ENCODE measurements at regions not wholly inside any gene's neighbourhood (a gene's known extent, or its start where the extent isn't known, plus 50 kb on each side); places are given as distances from the start of the nearest gene placed in this dataset.
"Not testable (repeated sequence)": the region's sequence is repeated elsewhere in the genome, so short reads cannot be mapped to it uniquely, and the experiment has no call there.

GRCh38 chr2:146376511-146377064 lies 1468.2 kb upstream of the ACVR2A start:
- no peak for TF ChIP-seq CTCF (IDR thresholded peaks at IDR 0.05; ENCODE audit: low read depth, low read length)
- no peak for DNase-seq (ENCODE audit: low read depth in 1 of 2, low spot score in 1 of 2)

GRCh38 chr2:146374505-146374904 lies 1470.3 kb upstream of the ACVR2A start:
- Histone ChIP-seq H3K27me3 (no peaks in the 10 kb centered on the region), H3K4me3 (no peak overlapping the region), H3K27ac (no peak overlapping the region), H3K4me1 (ENCODE audit: low read depth) (no peaks in the 10 kb centered on the region), H3K36me3 (no peaks in the 10 kb centered on the region), H3K9me3 (ENCODE audit: low read depth) (no peaks in the 10 kb centered on the region)
- TF ChIP-seq CTCF (IDR thresholded peaks at IDR 0.05; ENCODE audit: low read depth, low read length), result no peak
- no peak for DNase-seq (ENCODE audit: low read depth in 1 of 2, low spot score in 1 of 2)

More at GRCh38 chr2:146376511-146377064, 1468.2 kb upstream of the ACVR2A start:
- Histone ChIP-seq H3K9me3 (ENCODE audit: low read depth) (no peaks in the 10 kb centered on the region), H3K36me3 (no peaks in the 10 kb centered on the region), H3K27me3 (no peaks in the 10 kb centered on the region), H3K4me1 (ENCODE audit: low read depth) (no peaks in the 10 kb centered on the region), H3K27ac (no peak overlapping the region), H3K4me3 (no peak overlapping the region)

GRCh38 chr2:146371364-146371763 lies 1473.5 kb upstream of the ACVR2A start:
- not testable (repeated sequence) for H3K27me3 ChIP-seq; H3K36me3 ChIP-seq; H3K4me3 ChIP-seq; H3K27ac ChIP-seq; H3K9me3 ChIP-seq (ENCODE audit: low read depth); H3K4me1 ChIP-seq (ENCODE audit: low read depth); DNase-seq (ENCODE audit: low read depth in 1 of 2, low spot score in 1 of 2)

GRCh38 chr2:146370826-146371225 lies 1474.0 kb upstream of the ACVR2A start:
- DNase-seq (ENCODE audit: low read depth in 1 of 2, low spot score in 1 of 2), result no peak
- Histone ChIP-seq H3K9me3 (ENCODE audit: low read depth) (no peaks in the 10 kb centered on the region), H3K27ac (no peak overlapping the region), H3K4me1 (ENCODE audit: low read depth) (no peaks in the 10 kb centered on the region), H3K4me3 (no peak overlapping the region), H3K27me3 (no peaks in the 10 kb centered on the region), H3K36me3 (no peaks in the 10 kb centered on the region)
- no peak for TF ChIP-seq CTCF (IDR thresholded peaks at IDR 0.05; ENCODE audit: low read depth, low read length)

GRCh38 chr2:146366276-146366675 lies 1478.6 kb upstream of the ACVR2A start:
- H3K4me1 ChIP-seq (ENCODE audit: low read depth), result no peaks in the 10 kb centered on the region
- no peak overlapping the region for H3K4me3 ChIP-seq
- H3K27ac ChIP-seq, result no peak overlapping the region
- no peaks in the 10 kb centered on the region for H3K9me3 ChIP-seq (ENCODE audit: low read depth)
- DNase-seq (ENCODE audit: low read depth in 1 of 2, low spot score in 1 of 2), result no peak
- H3K27me3 ChIP-seq, result no peaks in the 10 kb centered on the region
- H3K36me3 ChIP-seq, result no peaks in the 10 kb centered on the region
- TF ChIP-seq CTCF (IDR thresholded peaks at IDR 0.05; ENCODE audit: low read depth, low read length), result no peak

- TF ChIP-seq CTCF (IDR thresholded peaks at IDR 0.05; ENCODE audit: low read depth, low read length), result no peak
- DNase-seq (ENCODE audit: low read depth in 1 of 2, low spot score in 1 of 2), result no peak
These were observed 1479.8 kb upstream of the ACVR2A start for GRCh38 chr2:146365041-146365440.

More at GRCh38 chr2:146365041-146365440, 1479.8 kb upstream of the ACVR2A start:
- H3K9me3 ChIP-seq (ENCODE audit: low read depth), result no peaks in the 10 kb centered on the region
- no peaks in the 10 kb centered on the region for H3K36me3 ChIP-seq
- H3K27me3 ChIP-seq, result no peaks in the 10 kb centered on the region
- no peak overlapping the region for H3K27ac ChIP-seq
- H3K4me1 ChIP-seq (ENCODE audit: low read depth), result no peaks in the 10 kb centered on the region
- no peak overlapping the region for H3K4me3 ChIP-seq
